ENCODE measurements at regions not wholly inside any gene's neighbourhood (a gene's known extent, or its start where the extent isn't known, plus 50 kb on each side); places are given as distances from the start of the nearest gene placed in this dataset.

- Histone ChIP-seq H2BK15ac (ENCODE audit: low read depth, low read length) (no peak overlapping the region), H4K5ac (ENCODE audit: low read depth, low read length) (no peak overlapping the region), H2BK120ac (ENCODE audit: low read depth, low read length) (no peak overlapping the region), H3K18ac (ENCODE audit: low read depth, low read length) (no peak overlapping the region), H2BK20ac (ENCODE audit: low read depth, low read length) (no peak overlapping the region), H3K14ac (replicated peaks; ENCODE audit: low read depth, low read length) (no peak overlapping the region), H3K9me3 (ENCODE audit: control insufficient read depth, insufficient read depth, low read length) (peaks cover 19% of the 10 kb centered on the region), H2AK9ac (replicated peaks; ENCODE audit: low read depth, low read length, poor library complexity) (no peak overlapping the region), H3K9me1 (ENCODE audit: insufficient read depth, low read length) (no peaks in the 10 kb centered on the region), H3K27ac (ENCODE audit: insufficient read depth, low read length) (no peak overlapping the region), H3K4me3 (ENCODE audit: insufficient read depth, low read depth, low read length) (no peak overlapping the region), H4K91ac (ENCODE audit: insufficient read depth, low read depth, low read length) (no peak overlapping the region), H3K4ac (ENCODE audit: low read depth, low read length) (no peak overlapping the region), H2BK5ac (ENCODE audit: low read depth, low read length, poor library complexity, severe bottlenecking) (no peak overlapping the region), H3K36me3 (ENCODE audit: control insufficient read depth, insufficient read depth, low read length) (no peaks in the 10 kb centered on the region), H3K9ac (ENCODE audit: low read depth, low read length) (no peak overlapping the region), H3K56ac (ENCODE audit: extremely low read depth, insufficient read depth, low read length) (no peak overlapping the region), H4K8ac (ENCODE audit: low read depth in 2 of 2, low read length in 2 of 2) (no peak overlapping the region), H4K20me1 (ENCODE audit: insufficient read depth, low read length) (no peaks in the 10 kb centered on the region), H3K4me1 (ENCODE audit: control insufficient read depth, insufficient read depth, low read length) (no peaks in the 10 kb centered on the region), H2AK5ac (ENCODE audit: low read depth, low read length) (no peak overlapping the region), H3K23ac (ENCODE audit: low read depth, low read length) (no peak overlapping the region), H2AFZ (replicated peaks; ENCODE audit: low read length, poor library complexity) (no peak overlapping the region), H3K27me3 (ENCODE audit: control insufficient read depth, insufficient read depth, low read length) (no peaks in the 10 kb centered on the region), H3K79me1 (ENCODE audit: low read depth in 1 of 2, low read length in 2 of 2) (no peaks in the 10 kb centered on the region), H3K4me2 (ENCODE audit: low read depth, low read length) (no peak overlapping the region)
- in situ Hi-C loops (cut with MboI; ENCODE audit: low sequenced_read_pairs) = no loop called here
- TF ChIP-seq MXI1 (IDR thresholded peaks at IDR 0.05; ENCODE audit: borderline replicate concordance, low read depth, low read length) = no peak
- ATAC-seq (ENCODE audit: low read depth) (no peak), DNase-seq (no peak)
- ChIA-PET CTCF (no interaction called here), POLR2A (ENCODE audit: unreplicated experiment) (no interaction called here)
- no TSS peak for BruUV-seq (replicated peaks)
- dilution Hi-C loops (cut with HindIII; ENCODE audit: low sequenced_read_pairs, unreplicated experiment) = no loop called here
- intact Hi-C loops (cut with micrococcal nuclease) = no loop called here
- no CpG with 5 or more reads among the region's 1 CpG for WGBS, 2 experiments (ENCODE audit: extremely low coverage in 2 of 2, insufficient read length in 1 of 2)
Observed at GRCh38 chr16:6946106-6946505, 386.5 kb upstream of the RBFOX1 start.
